C1 segment of cervical spinal cord (tissue), 14 donors: ENCODE measurements at regions not wholly inside any gene's neighbourhood (a gene's known extent, or its start where the extent isn't known, plus 50 kb on each side); places are given as distances from the start of the nearest gene placed in this dataset.

Source experiments
- DNase-seq, 14 donors: peaks; one replicate each; lab custom pipeline; 2025; lab: John Stamatoyannopoulos, UW

- no peak for DNase-seq
These were observed 415.9 kb downstream of the IRS2 start for GRCh38 chr13:109370496-109370895.

- DNase-seq = peak in 12 of 14 donors; percentile 13 to 71 (median 50)
These were observed 416.9 kb downstream of the IRS2 start for GRCh38 chr13:109369353-109370052.

- no peak for DNase-seq
These were observed 418.2 kb downstream of the IRS2 start for GRCh38 chr13:109368230-109368629.

- no peak for DNase-seq
These were observed 419.9 kb downstream of the IRS2 start for GRCh38 chr13:109366525-109366924.

- no peak for DNase-seq
These were observed 423.0 kb downstream of the IRS2 start for GRCh38 chr13:109363431-109363830.

GRCh38 chr13:109362616-109363015 lies 423.8 kb downstream of the IRS2 start:
- no peak for DNase-seq

- peak in 5 of 14 donors; percentile 7 to 44 (median 26) for DNase-seq
These were observed 424.7 kb downstream of the IRS2 start for GRCh38 chr13:109361562-109362289.

- DNase-seq = no peak
These were observed 428.5 kb downstream of the IRS2 start for GRCh38 chr13:109357751-109358471.

GRCh38 chr13:109355875-109356434 lies 430.4 kb downstream of the IRS2 start:
- no peak for DNase-seq

GRCh38 chr13:109355166-109355565 lies 431.2 kb downstream of the IRS2 start:
- DNase-seq = no peak

- DNase-seq = no peak
These were observed 435.1 kb downstream of the IRS2 start for GRCh38 chr13:109351236-109351635.

- no peak for DNase-seq
These were observed 437.7 kb downstream of the IRS2 start for GRCh38 chr13:109348519-109349258.

- no peak for DNase-seq
These were observed 440.3 kb downstream of the IRS2 start for GRCh38 chr13:109346060-109346459.

GRCh38 chr13:109345433-109345941 lies 440.9 kb downstream of the IRS2 start:
- DNase-seq = no peak

- no peak for DNase-seq
These were observed 441.7 kb downstream of the IRS2 start for GRCh38 chr13:109344552-109345157.

- no peak for DNase-seq
These were observed 449.7 kb downstream of the IRS2 start for GRCh38 chr13:109336730-109337129.

- no peak for DNase-seq
These were observed 452.3 kb downstream of the IRS2 start for GRCh38 chr13:109333893-109334651.

- DNase-seq = no peak
These were observed 453.6 kb downstream of the IRS2 start for GRCh38 chr13:109332506-109333499.

GRCh38 chr13:109331898-109332297 lies 454.5 kb downstream of the IRS2 start:
- no peak for DNase-seq
